ENCODE measurements at regions not wholly inside any gene's neighbourhood (a gene's known extent, or its start where the extent isn't known, plus 50 kb on each side); places are given as distances from the start of the nearest gene placed in this dataset.

- Histone ChIP-seq H3K9me3 (ENCODE audit: insufficient read depth, low read depth) (peaks cover 2% of the 10 kb centered on the region; the same call in 1 of the 2 replicates), H3K27me3 (ENCODE audit: insufficient read depth, low read depth) (no peaks in the 10 kb centered on the region), H3K9me2 (ENCODE audit: insufficient read depth) (no peaks in the 10 kb centered on the region), H3K4me3 (no peak overlapping the region), H4K20me1 (ENCODE audit: insufficient read depth) (no peaks in the 10 kb centered on the region), H3K79me2 (ENCODE audit: low read depth) (no peaks in the 10 kb centered on the region), H3K4me1 (replicated peaks; ENCODE audit: insufficient read depth) (no peaks in the 10 kb centered on the region), H2AFZ (no peak overlapping the region), H3F3A (ENCODE audit: insufficient read depth, low read depth) (no peaks in the 10 kb centered on the region), H3K4me2 (no peak overlapping the region), H3K36me3 (ENCODE audit: low read depth) (no peaks in the 10 kb centered on the region), H3K27ac (no peak overlapping the region)
- TF ChIP-seq, protein P1, sequence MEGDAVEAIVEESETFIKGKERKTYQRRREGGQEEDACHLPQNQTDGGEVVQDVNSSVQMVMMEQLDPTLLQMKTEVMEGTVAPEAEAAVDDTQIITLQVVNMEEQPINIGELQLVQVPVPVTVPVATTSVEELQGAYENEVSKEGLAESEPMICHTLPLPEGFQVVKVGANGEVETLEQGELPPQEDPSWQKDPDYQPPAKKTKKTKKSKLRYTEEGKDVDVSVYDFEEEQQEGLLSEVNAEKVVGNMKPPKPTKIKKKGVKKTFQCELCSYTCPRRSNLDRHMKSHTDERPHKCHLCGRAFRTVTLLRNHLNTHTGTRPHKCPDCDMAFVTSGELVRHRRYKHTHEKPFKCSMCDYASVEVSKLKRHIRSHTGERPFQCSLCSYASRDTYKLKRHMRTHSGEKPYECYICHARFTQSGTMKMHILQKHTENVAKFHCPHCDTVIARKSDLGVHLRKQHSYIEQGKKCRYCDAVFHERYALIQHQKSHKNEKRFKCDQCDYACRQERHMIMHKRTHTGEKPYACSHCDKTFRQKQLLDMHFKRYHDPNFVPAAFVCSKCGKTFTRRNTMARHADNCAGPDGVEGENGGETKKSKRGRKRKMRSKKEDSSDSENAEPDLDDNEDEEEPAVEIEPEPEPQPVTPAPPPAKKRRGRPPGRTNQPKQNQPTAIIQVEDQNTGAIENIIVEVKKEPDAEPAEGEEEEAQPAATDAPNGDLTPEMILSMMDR (conservative IDR thresholded peaks at IDR 0.05) = no peak
- no peak for TF ChIP-seq EZH2 (IDR thresholded peaks at IDR 0.05; ENCODE audit: low read depth)
- no TSS peak for BruUV-seq (replicated peaks)
- ChIA-PET POLR2A (ENCODE audit: unreplicated experiment) (no interaction called here), CTCF (no interaction called here)
- no peak for DNase-seq
- intact Hi-C loops (cut with micrococcal nuclease; ENCODE audit: unreplicated experiment) = no loop called here
These were observed 87.6 kb upstream of the OR13F1 start for GRCh38 chr9:104416470-104416869.

GRCh38 chr9:104417296-104417695 lies 86.8 kb upstream of the OR13F1 start:
- no peak overlapping the region for H3K4me3 ChIP-seq
- CTCF ChIA-PET = no interaction called here
- H4K20me1 ChIP-seq (ENCODE audit: insufficient read depth) = no peaks in the 10 kb centered on the region
- intact Hi-C loops (cut with micrococcal nuclease; ENCODE audit: unreplicated experiment) = no loop called here
- H3K27me3 ChIP-seq (ENCODE audit: insufficient read depth, low read depth) = no peaks in the 10 kb centered on the region
- H3F3A ChIP-seq (ENCODE audit: insufficient read depth, low read depth) = no peaks in the 10 kb centered on the region
- H3K4me1 ChIP-seq (replicated peaks; ENCODE audit: insufficient read depth) = no peaks in the 10 kb centered on the region
- DNase-seq = no peak
- no peaks in the 10 kb centered on the region for H3K79me2 ChIP-seq (ENCODE audit: low read depth)
- H3K36me3 ChIP-seq (ENCODE audit: low read depth) = no peaks in the 10 kb centered on the region
- TF ChIP-seq, protein P1 (conservative IDR thresholded peaks at IDR 0.05) = no peak
- TF ChIP-seq EZH2 (IDR thresholded peaks at IDR 0.05; ENCODE audit: low read depth) = no peak
- H3K4me2 ChIP-seq = no peak overlapping the region
- no peaks in the 10 kb centered on the region for H3K9me2 ChIP-seq (ENCODE audit: insufficient read depth)
- H2AFZ ChIP-seq = no peak overlapping the region
- POLR2A ChIA-PET (ENCODE audit: unreplicated experiment) = no interaction called here
- no peak overlapping the region for H3K27ac ChIP-seq
- no TSS peak for BruUV-seq (replicated peaks)
- no peaks in the 10 kb centered on the region for H3K9me3 ChIP-seq (ENCODE audit: insufficient read depth, low read depth)

DNA sequence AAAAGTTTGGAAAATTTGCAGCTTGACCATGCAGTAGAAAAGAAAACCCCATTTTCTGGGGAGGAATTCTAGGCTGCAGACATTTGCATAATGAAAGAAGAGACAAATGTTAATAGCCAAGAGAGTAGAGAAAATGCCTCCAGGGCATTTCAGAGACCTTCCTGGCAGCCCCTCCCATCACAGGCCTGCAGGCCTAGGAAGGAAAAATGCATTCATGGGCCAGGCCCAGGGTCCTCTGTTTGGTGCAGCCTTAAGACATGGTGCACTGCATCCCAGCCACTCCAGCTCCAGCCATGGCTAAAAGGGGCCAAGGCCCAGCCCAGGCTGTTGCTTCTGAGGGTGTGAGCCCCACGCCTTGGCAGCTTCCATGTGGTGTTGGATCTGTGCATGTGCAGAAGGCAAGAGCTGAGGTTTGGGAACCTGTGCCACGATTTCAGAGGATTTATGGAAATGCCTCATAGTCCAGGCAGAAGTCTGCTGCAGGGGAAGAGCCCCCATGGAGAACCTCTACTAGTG lies 75.0 kb upstream of the OR13F1 start:
- no peaks in the 10 kb centered on the region for H3K4me1 ChIP-seq (replicated peaks; ENCODE audit: insufficient read depth)
- ChIA-PET POLR2A (ENCODE audit: unreplicated experiment) (no interaction called here), CTCF (no interaction called here)
- no peak overlapping the region for H2AFZ ChIP-seq
- H3K27ac ChIP-seq = no peak overlapping the region
- H3K4me3 ChIP-seq = no peak overlapping the region
- 0 out of 2 replicates have a peak, but pooled peaks cover 3% of the 10 kb centered on the region for H3K9me2 ChIP-seq (ENCODE audit: insufficient read depth)
- no peak for DNase-seq
- BruUV-seq (replicated peaks) = no TSS peak
- no peaks in the 10 kb centered on the region for H3K79me2 ChIP-seq (ENCODE audit: low read depth)
- H4K20me1 ChIP-seq (ENCODE audit: insufficient read depth) = no peaks in the 10 kb centered on the region
- no peaks in the 10 kb centered on the region for H3K36me3 ChIP-seq (ENCODE audit: low read depth)
- intact Hi-C loops (cut with micrococcal nuclease; ENCODE audit: unreplicated experiment) = no loop called here
- H3K27me3 ChIP-seq (ENCODE audit: insufficient read depth, low read depth) = no peaks in the 10 kb centered on the region
- H3F3A ChIP-seq (ENCODE audit: insufficient read depth, low read depth) = no peaks in the 10 kb centered on the region
- H3K4me2 ChIP-seq = no peak overlapping the region
- H3K9me3 ChIP-seq (ENCODE audit: insufficient read depth, low read depth) = no peaks in the 10 kb centered on the region
- TF ChIP-seq, protein P1 (conservative IDR thresholded peaks at IDR 0.05) = no peak
- no peak for TF ChIP-seq EZH2 (IDR thresholded peaks at IDR 0.05; ENCODE audit: low read depth)

All from PC-9 (cell line).